ENCODE measurements at regions not wholly inside any gene's neighbourhood (a gene's known extent, or its start where the extent isn't known, plus 50 kb on each side); places are given as distances from the start of the nearest gene placed in this dataset.

GRCh38 chr6:159499034-159499433 lies 194.0 kb downstream of the SOD2 start:
- TF ChIP-seq CTCF (conservative IDR thresholded peaks at IDR 0.05 in 1 of 2, IDR thresholded peaks at IDR 0.05 in 1 of 2; ENCODE audit: extremely low read depth in 1 of 2, insufficient read depth in 1 of 2, low read depth in 1 of 2, low read length in 2 of 2), result no peak
- TF ChIP-seq EZH2 (IDR thresholded peaks at IDR 0.05; ENCODE audit: borderline replicate concordance, low read length), result no peak
